H1 (cell line): ENCODE measurements at regions not wholly inside any gene's neighbourhood (a gene's known extent, or its start where the extent isn't known, plus 50 kb on each side); places are given as distances from the start of the nearest gene placed in this dataset.
"Not testable (repeated sequence)": the region's sequence is repeated elsewhere in the genome, so short reads cannot be mapped to it uniquely, and the experiment has no call there.

Experiments
- CTCF ChIA-PET: fragments of 300-600 bp; sonication (Branson Sonifier 250); formaldehyde crosslinking; loops from one replicate; lab custom pipeline; 2021; ENCODE audit not compliant: partially characterized antibody; lab: Charles Lee
- POLR2A ChIA-PET: fragments of 300-600 bp; sonication (Branson Sonifier 250); formaldehyde crosslinking; loops from one replicate; lab custom pipeline; 2021; ENCODE audit warnings: inconsistent platforms; ENCODE audit not compliant: partially characterized antibody; lab: Charles Lee
- DNase-seq, 2 experiments: peaks; one replicate each; pipeline versions ENCODE4 v3.0.0 to v3.0.0-alpha.2; 2010 to 2022; ENCODE audit warnings: low spot score in 2 of 2, low read depth in 1 of 2, mixed read lengths in 1 of 2
- FAIRE-seq: peaks from 2 replicates; lab custom pipeline; 2011; peaks lifted over from hg19 to GRCh38; lab: Jason Lieb, UNC
- H2AFZ ChIP-seq: 2 replicates; pipeline ENCODE4 v1.8.1; 2012; ENCODE audit warnings: low read length, inconsistent platforms
- H2AK5ac ChIP-seq: 2 replicates; pipeline ENCODE4 v1.6.1; 2013; ENCODE audit warnings: low read depth, low read length
- H2BK120ac ChIP-seq: replicated peaks from 2 replicates; pipeline ENCODE3; 2013; ENCODE audit warnings: low read depth, low read length, inconsistent platforms
- H2BK12ac ChIP-seq: 2 replicates; pipeline ENCODE4 v1.6.1; 2013; ENCODE audit warnings: low read depth, low read length
- H2BK15ac ChIP-seq: 2 replicates; pipeline ENCODE4 v1.6.1; 2013; ENCODE audit warnings: low read length
- H2BK20ac ChIP-seq: 2 replicates; pipeline ENCODE4 v1.6.1; 2013; ENCODE audit warnings: low read length
- H2BK5ac ChIP-seq: 2 replicates; pipeline ENCODE4 v1.6.1; 2013; ENCODE audit warnings: low read depth, low read length
- H3K14ac ChIP-seq: 2 replicates; pipeline ENCODE4 v1.6.1; 2013; ENCODE audit warnings: inconsistent platforms; ENCODE audit not compliant: insufficient read length
- H3K18ac ChIP-seq: 2 replicates; pipeline ENCODE4 v1.6.1; 2013; ENCODE audit warnings: low read length; ENCODE audit errors: extremely low read depth
- H3K23ac ChIP-seq: 2 replicates; pipeline ENCODE4 v1.6.1; 2013; ENCODE audit warnings: inconsistent platforms; ENCODE audit not compliant: insufficient read length
- H3K23me2 ChIP-seq: 2 replicates; pipeline ENCODE4 v1.6.1; 2013; ENCODE audit warnings: low read depth, low read length
- H3K27ac ChIP-seq: 2 replicates; pipeline ENCODE4 v1.6.1; 2011; ENCODE audit warnings: low read depth, low read length, inconsistent platforms
- H3K27me3 ChIP-seq, 4 experiments: replicated peaks in 1 of 4; 1 replicate in 1 of 4; 2 replicates in 3 of 4; pipeline versions ENCODE4 v1.6.1 to v1.8.1; 2011 to 2013; ENCODE audit warnings: low read length in 3 of 4, mild to moderate bottlenecking in 3 of 4, inconsistent platforms in 2 of 4, mixed read lengths in 2 of 4, moderate library complexity in 1 of 4; ENCODE audit not compliant: control insufficient read depth in 3 of 4, insufficient read depth in 3 of 4; ENCODE audit errors: extremely low read depth in 1 of 4
- H3K36me3 ChIP-seq, 4 experiments: 2 replicates each; pipeline versions ENCODE4 v1.6.1 to v1.8.1; 2011 to 2013; ENCODE audit warnings: mild to moderate bottlenecking in 4 of 4, low read length in 3 of 4, moderate library complexity in 2 of 4, control low read depth in 1 of 4, inconsistent platforms in 1 of 4; ENCODE audit not compliant: insufficient read depth in 4 of 4, control insufficient read depth in 2 of 4
- H3K4ac ChIP-seq: replicated peaks from 2 replicates; pipeline ENCODE3; 2013; ENCODE audit warnings: low read length, low read depth, mixed read lengths, inconsistent platforms; ENCODE audit not compliant: insufficient read length
- H3K4me1 ChIP-seq, 4 experiments: replicated peaks in 1 of 4; 1 replicate in 1 of 4; 2 replicates in 3 of 4; pipeline versions ENCODE4 v1.6.1 to v1.8.1; 2011 to 2013; ENCODE audit warnings: low read length in 3 of 4, inconsistent platforms in 2 of 4, mixed read lengths in 1 of 4; ENCODE audit not compliant: insufficient read depth in 4 of 4, control insufficient read depth in 3 of 4
- H3K4me2 ChIP-seq, 2 experiments: 2 replicates each; pipeline versions ENCODE4 v1.6.1 to v1.8.1; 2011 to 2013; ENCODE audit warnings: low read depth in 2 of 2, low read length in 2 of 2, control low read depth in 1 of 2, inconsistent platforms in 1 of 2, mild to moderate bottlenecking in 1 of 2; ENCODE audit not compliant: insufficient read depth in 1 of 2
- H3K4me3 ChIP-seq, 4 experiments: fragments of 200-600, 300-600 bp in 1 of 4; sonication (generic), shearing (Covaris generic), sonication (Bioruptor Twin) in 1 of 4; 2 replicates each; pipeline versions ENCODE4 v1.5.1 to v1.8.1; 2011 to 2016; ENCODE audit warnings: low read length in 4 of 4, low read depth in 3 of 4, control low read depth in 2 of 4, inconsistent platforms in 2 of 4, mild to moderate bottlenecking in 2 of 4, mixed read lengths in 1 of 4, moderate library complexity in 1 of 4; ENCODE audit not compliant: insufficient read depth in 2 of 4; ENCODE audit errors: extremely low read depth in 1 of 4
- H3K56ac ChIP-seq: replicated peaks from 2 replicates; pipeline ENCODE3; 2013; ENCODE audit warnings: low read depth, mild to moderate bottlenecking, mixed read lengths, low read length, inconsistent platforms; ENCODE audit not compliant: insufficient read length
- H3K79me1 ChIP-seq: 2 replicates; pipeline ENCODE4 v1.6.1; 2013; ENCODE audit warnings: low read depth, low read length, control low read depth
- H3K79me2 ChIP-seq, 2 experiments: 2 replicates each; pipeline versions ENCODE4 v1.6.1 to v1.8.1; 2012 to 2013; ENCODE audit warnings: low read length in 2 of 2, mild to moderate bottlenecking in 2 of 2, inconsistent platforms in 1 of 2; ENCODE audit not compliant: insufficient read depth in 2 of 2, control insufficient read depth in 1 of 2
- H3K9ac ChIP-seq, 4 experiments: replicated peaks in 1 of 4; 1 replicate in 1 of 4; 2 replicates in 3 of 4; pipeline versions ENCODE4 v1.6.1 to v1.8.1; 2011 to 2013; ENCODE audit warnings: low read depth in 3 of 4, low read length in 3 of 4, control low read depth in 2 of 4, mild to moderate bottlenecking in 2 of 4, moderate library complexity in 2 of 4, inconsistent platforms in 1 of 4; ENCODE audit errors: extremely low read depth in 1 of 4
- H3K9me3 ChIP-seq, 2 experiments: 2 replicates each; pipeline versions ENCODE4 v1.6.1 to v1.8.1; 2012 to 2013; ENCODE audit warnings: mild to moderate bottlenecking in 2 of 2, moderate library complexity in 2 of 2, control low read depth in 1 of 2, inconsistent platforms in 1 of 2, low read depth in 1 of 2, low read length in 1 of 2, mixed read lengths in 1 of 2; ENCODE audit not compliant: insufficient read depth in 2 of 2
- H4K20me1 ChIP-seq, 2 experiments: replicated peaks in 1 of 2; 2 replicates each; pipeline versions ENCODE3 to v1.8.1; 2011 to 2013; ENCODE audit warnings: inconsistent platforms in 2 of 2, low read length in 2 of 2, mild to moderate bottlenecking in 1 of 2; ENCODE audit not compliant: insufficient read depth in 2 of 2, control insufficient read depth in 1 of 2
- H4K5ac ChIP-seq: 2 replicates; pipeline ENCODE4 v1.6.1; 2013; ENCODE audit warnings: low read length, low read depth, mixed read lengths, inconsistent platforms; ENCODE audit not compliant: insufficient read length
- H4K8ac ChIP-seq: 2 replicates; pipeline ENCODE4 v1.8.0; 2013; ENCODE audit warnings: mild to moderate bottlenecking, moderate library complexity, low read length, inconsistent platforms; ENCODE audit not compliant: insufficient read depth; ENCODE audit errors: extremely low read depth
- H4K91ac ChIP-seq: replicated peaks from 2 replicates; pipeline ENCODE3; 2013; ENCODE audit warnings: low read length, mixed read lengths, inconsistent platforms; ENCODE audit not compliant: insufficient read length
- GTF2F1 ChIP-seq: IDR thresholded peaks from 2 replicates; pipeline ENCODE4 v1.6.1; 2012; ENCODE audit warnings: low read depth, low read length, improper control_type of control experiment, borderline replicate concordance
- POLR2AphosphoS5 ChIP-seq: IDR thresholded peaks from 2 replicates; pipeline ENCODE4 v1.6.1; 2011; ENCODE audit warnings: low read depth, low read length
- SP4 ChIP-seq: IDR thresholded peaks from 2 replicates; pipeline ENCODE4 v1.6.1; 2012; ENCODE audit warnings: low read length, inconsistent platforms

DNA sequence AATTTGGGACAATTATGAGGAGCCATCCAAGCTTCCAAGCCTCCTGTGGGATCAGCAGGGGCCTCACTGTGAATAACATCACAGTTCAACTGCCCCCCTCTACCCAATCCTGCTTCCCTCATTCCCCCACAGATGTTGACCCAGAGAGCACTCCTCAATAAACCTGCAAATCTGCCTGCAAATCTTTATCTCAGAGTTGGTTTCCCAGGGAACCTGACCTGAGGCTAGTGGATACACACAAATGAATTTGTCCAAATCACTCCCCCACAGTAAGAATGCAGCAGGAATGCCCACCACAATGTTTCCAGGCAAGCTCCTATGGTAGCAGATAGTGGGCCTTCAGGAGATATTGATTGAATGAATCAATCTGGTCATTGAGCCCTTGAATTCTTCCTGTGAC, 56.4 kb upstream of the HIVEP3 start:
- Histone ChIP-seq H3K23me2 (no peaks in the 10 kb centered on the region; the same call in 1 of the 2 replicates), H3K27me3 (no peaks in the 10 kb centered on the region; a peak in 1 of 7 replicates), H3K23ac (no peak overlapping the region), H4K91ac (no peak overlapping the region), H3K79me1 (no peaks in the 10 kb centered on the region), H3K4me2 (no peak overlapping the region), H2BK12ac (no peak overlapping the region), H2BK120ac (no peak overlapping the region), H3K56ac (no peak overlapping the region), H3K79me2 (no peaks in the 10 kb centered on the region), H3K4me3 (no peak overlapping the region), H2AK5ac (no peak overlapping the region), H3K4ac (no peak overlapping the region), H4K8ac (no peak overlapping the region), H3K18ac (no peak overlapping the region), H2BK5ac (no peak overlapping the region), H4K5ac (no peak overlapping the region), H3K27ac (no peak overlapping the region), H3K4me1 (no peaks in the 10 kb centered on the region), H3K9me3 (no peaks in the 10 kb centered on the region), H4K20me1 (no peaks in the 10 kb centered on the region), H2BK15ac (no peak overlapping the region), H3K36me3 (no peaks in the 10 kb centered on the region), H3K9ac (no peak overlapping the region), H2BK20ac (no peak overlapping the region), H3K14ac (no peak overlapping the region), H2AFZ (no peak overlapping the region)
- CTCF ChIA-PET = interaction anchor here (1.1 kb wide), 1 partner anchor 198 kb away, joined by 3 read pairs; no protein-coding TSS in a partner anchor
- DNase-seq (no peak), FAIRE-seq (no peak)
- POLR2A ChIA-PET = interaction anchor here (1.3 kb wide), 1 partner anchor 15 kb away, joined by 3 read pairs; no protein-coding TSS in a partner anchor
- TF ChIP-seq GTF2F1 (no peak), SP4 (no peak), POLR2AphosphoS5 (no peak)

- POLR2A ChIA-PET, H2AK5ac ChIP-seq, H3K4me2 ChIP-seq, H3K79me2 ChIP-seq, H4K5ac ChIP-seq, H4K8ac ChIP-seq, H2BK120ac ChIP-seq, H2BK12ac ChIP-seq, H3K9me3 ChIP-seq, H3K27ac ChIP-seq, H3K79me1 ChIP-seq, H3K4me1 ChIP-seq, H2AFZ ChIP-seq, CTCF ChIA-PET, H3K27me3 ChIP-seq, H4K91ac ChIP-seq, H3K23me2 ChIP-seq, DNase-seq, H3K14ac ChIP-seq, H3K18ac ChIP-seq, H2BK5ac ChIP-seq, FAIRE-seq, H3K9ac ChIP-seq, H3K36me3 ChIP-seq, H2BK15ac ChIP-seq, H3K56ac ChIP-seq, H3K4me3 ChIP-seq, H2BK20ac ChIP-seq, H4K20me1 ChIP-seq, H3K4ac ChIP-seq, H3K23ac ChIP-seq: not testable (repeated sequence)
These were observed 49.8 kb upstream of the HIVEP3 start for GRCh38 chr1:41968557-41968956.
